CD4-positive, alpha-beta memory T cell (primary cell): ENCODE measurements at regions not wholly inside any gene's neighbourhood (a gene's known extent, or its start where the extent isn't known, plus 50 kb on each side); places are given as distances from the start of the nearest gene placed in this dataset.

Experiments
- CTCF ChIA-PET: fragments of 350-600 bp; sonication (Branson Sonifier 250); formaldehyde crosslinking; loops from one replicate; lab custom pipeline; 2021; ENCODE audit warnings: inconsistent platforms; ENCODE audit not compliant: partially characterized antibody; lab: Charles Lee
- POLR2A ChIA-PET: fragments of 350-600 bp; sonication (Branson Sonifier 250); formaldehyde crosslinking; loops from one replicate; lab custom pipeline; 2021; ENCODE audit not compliant: partially characterized antibody; lab: Charles Lee
- DNase-seq, 5 donors: peaks; one replicate each; pipeline versions ENCODE4 v3.0.0 to v3.0.0-alpha.2; 2020 to 2022; ENCODE audit warnings: mixed read lengths in 1 of 5
- H3K27ac ChIP-seq: one replicate; pipeline ENCODE4 v1.7.0; 2013; ENCODE audit warnings: low read depth, low read length
- H3K27me3 ChIP-seq: 2 replicates; pipeline ENCODE4 v1.7.0; 2013; ENCODE audit warnings: mild to moderate bottlenecking, low read length, moderate library complexity; ENCODE audit not compliant: insufficient read depth
- H3K36me3 ChIP-seq: 2 replicates; pipeline ENCODE4 v1.7.0; 2013; ENCODE audit warnings: mild to moderate bottlenecking, low read length, moderate library complexity; ENCODE audit not compliant: insufficient read depth
- H3K4me1 ChIP-seq: 2 replicates; pipeline ENCODE4 v1.7.0; 2013; ENCODE audit warnings: mild to moderate bottlenecking, low read length, moderate library complexity; ENCODE audit not compliant: insufficient read depth
- H3K4me3 ChIP-seq, 2 donors: one replicate each; pipeline ENCODE4 v1.7.0; 2013; ENCODE audit warnings: low read length in 2 of 2, mild to moderate bottlenecking in 1 of 2
- H3K9me3 ChIP-seq, 2 donors: one replicate each; pipeline ENCODE4 v1.7.0; 2013; ENCODE audit warnings: low read length in 2 of 2, control low read depth in 1 of 2; ENCODE audit not compliant: control insufficient read depth in 1 of 2
- H3K27ac Mint-ChIP-seq, 7 donors: one replicate each; pipeline ENCODE4 v1.8.0; 2020 to 2021; ENCODE audit warnings: mixed read lengths in 7 of 7, mild to moderate bottlenecking in 6 of 7, inconsistent platforms in 3 of 7, moderate library complexity in 3 of 7
- H3K27me3 Mint-ChIP-seq, 2 donors: one replicate each; pipeline ENCODE4 v1.8.0; 2020 to 2021; ENCODE audit warnings: mixed read lengths in 2 of 2
- H3K36me3 Mint-ChIP-seq, 2 donors: one replicate each; pipeline ENCODE4 v1.8.0; 2020 to 2021; ENCODE audit warnings: mixed read lengths in 2 of 2, inconsistent platforms in 1 of 2, mild to moderate bottlenecking in 1 of 2
- H3K4me1 Mint-ChIP-seq, 4 donors: one replicate each; pipeline ENCODE4 v1.8.0; 2020 to 2021; ENCODE audit warnings: mixed read lengths in 4 of 4, mild to moderate bottlenecking in 1 of 4
- H3K4me3 Mint-ChIP-seq, 8 donors: one replicate each; pipeline ENCODE4 v1.8.0; 2020 to 2021; ENCODE audit warnings: mixed read lengths in 8 of 8, mild to moderate bottlenecking in 7 of 8, moderate library complexity in 6 of 8, inconsistent platforms in 3 of 8
- H3K9me3 Mint-ChIP-seq, 8 donors: one replicate each; pipeline ENCODE4 v1.8.0; 2020 to 2021; ENCODE audit warnings: mixed read lengths in 8 of 8, mild to moderate bottlenecking in 5 of 8, inconsistent platforms in 3 of 8, moderate library complexity in 1 of 8
- intact Hi-C: fragments of 100-400 bp; cut with micrococcal nuclease; formaldehyde crosslinking; loops from one replicate; pipeline ENCODE4 v1.15.1; 2023

- H3K27ac ChIP-seq, result no peak overlapping the region
- no peak overlapping the region for H3K27ac Mint-ChIP-seq
- H3K36me3 ChIP-seq, result no peaks in the 10 kb centered on the region
- no peaks in the 10 kb centered on the region for H3K9me3 Mint-ChIP-seq
- intact Hi-C loops, result no loop called here
- H3K4me1 ChIP-seq, result no peaks in the 10 kb centered on the region
- H3K9me3 ChIP-seq, result peaks cover 0 to 3% of the 10 kb centered on the region in 2 donors
- ChIA-PET POLR2A (no interaction called here), CTCF (no interaction called here)
- H3K36me3 Mint-ChIP-seq, result no peaks in the 10 kb centered on the region
- H3K4me3 Mint-ChIP-seq, result no peak overlapping the region
- DNase-seq, result no peak
- H3K27me3 Mint-ChIP-seq, result no peaks in the 10 kb centered on the region
- no peak overlapping the region for H3K4me3 ChIP-seq
- no peaks in the 10 kb centered on the region for H3K27me3 ChIP-seq
- H3K4me1 Mint-ChIP-seq, result no peaks in the 10 kb centered on the region
Measured at GRCh38 chr1:79355090-79355489, 348.6 kb upstream of the ADGRL4 start.

- DNase-seq, result no peak
- POLR2A ChIA-PET, result no interaction called here
- H3K27me3 Mint-ChIP-seq, result no peaks in the 10 kb centered on the region
- H3K4me3 Mint-ChIP-seq, result no peak overlapping the region
- no peaks in the 10 kb centered on the region for H3K36me3 ChIP-seq
- H3K4me1 ChIP-seq, result no peaks in the 10 kb centered on the region
- no peaks in the 10 kb centered on the region for H3K4me1 Mint-ChIP-seq
- H3K9me3 ChIP-seq, result peaks cover 0 to 3% of the 10 kb centered on the region in 2 donors
- intact Hi-C loops, result no loop called here
- no peak overlapping the region for H3K27ac ChIP-seq
- H3K4me3 ChIP-seq, result no peak overlapping the region
- CTCF ChIA-PET, result interaction anchor here (1.5 kb wide), 1 partner anchor 513 kb away, joined by 3 read pairs; no protein-coding TSS in a partner anchor
- H3K27ac Mint-ChIP-seq, result no peak overlapping the region
- H3K36me3 Mint-ChIP-seq, result no peaks in the 10 kb centered on the region
- no peaks in the 10 kb centered on the region for H3K27me3 ChIP-seq
- no peaks in the 10 kb centered on the region for H3K9me3 Mint-ChIP-seq
Measured at GRCh38 chr1:79353224-79353623, 346.7 kb upstream of the ADGRL4 start.

- intact Hi-C loops, result no loop called here
- Mint-ChIP-seq H3K27ac (no peak overlapping the region), H3K27me3 (no peaks in the 10 kb centered on the region), H3K9me3 (peaks cover 0 to 6% (median 0%) of the 10 kb centered on the region in 8 donors), H3K36me3 (no peaks in the 10 kb centered on the region), H3K4me3 (no peak overlapping the region), H3K4me1 (no peaks in the 10 kb centered on the region)
- POLR2A ChIA-PET, result no interaction called here
- DNase-seq, result no peak
- Histone ChIP-seq H3K36me3 (no peaks in the 10 kb centered on the region), H3K9me3 (no peaks in the 10 kb centered on the region), H3K27ac (no peak overlapping the region), H3K27me3 (no peaks in the 10 kb centered on the region), H3K4me3 (no peak overlapping the region), H3K4me1 (no peaks in the 10 kb centered on the region)
- CTCF ChIA-PET, result no interaction called here
Measured at GRCh38 chr1:79326875-79327274, 320.3 kb upstream of the ADGRL4 start.

- CTCF ChIA-PET, result no interaction called here
- POLR2A ChIA-PET, result no interaction called here
- Mint-ChIP-seq H3K27ac (no peak overlapping the region), H3K9me3 (peaks cover 0 to 6% (median 0%) of the 10 kb centered on the region in 8 donors), H3K27me3 (no peaks in the 10 kb centered on the region), H3K36me3 (no peaks in the 10 kb centered on the region), H3K4me3 (no peak overlapping the region), H3K4me1 (no peaks in the 10 kb centered on the region)
- Histone ChIP-seq H3K4me1 (no peaks in the 10 kb centered on the region), H3K27me3 (no peaks in the 10 kb centered on the region), H3K9me3 (no peaks in the 10 kb centered on the region), H3K36me3 (no peaks in the 10 kb centered on the region), H3K27ac (no peak overlapping the region), H3K4me3 (no peak overlapping the region)
- intact Hi-C loops, result no loop called here
- no peak for DNase-seq
Measured at GRCh38 chr1:79325705-79326104, 319.2 kb upstream of the ADGRL4 start.

GRCh38 chr1:79325126-79325525 lies 318.6 kb upstream of the ADGRL4 start:
- Histone ChIP-seq H3K4me1 (no peaks in the 10 kb centered on the region), H3K27me3 (no peaks in the 10 kb centered on the region), H3K4me3 (no peak overlapping the region), H3K9me3 (no peaks in the 10 kb centered on the region), H3K36me3 (no peaks in the 10 kb centered on the region), H3K27ac (no peak overlapping the region)
- ChIA-PET POLR2A (no interaction called here), CTCF (no interaction called here)
- no peaks in the 10 kb centered on the region for H3K27me3 Mint-ChIP-seq
- H3K36me3 Mint-ChIP-seq, result no peaks in the 10 kb centered on the region
- intact Hi-C loops, result no loop called here
- DNase-seq, result no peak
- no peaks in the 10 kb centered on the region for H3K4me1 Mint-ChIP-seq
- no peak overlapping the region for H3K27ac Mint-ChIP-seq
- H3K9me3 Mint-ChIP-seq, result peaks cover 0 to 6% (median 0%) of the 10 kb centered on the region in 8 donors
- no peak overlapping the region for H3K4me3 Mint-ChIP-seq

- Histone ChIP-seq H3K4me3 (no peak overlapping the region), H3K27me3 (no peaks in the 10 kb centered on the region), H3K4me1 (no peaks in the 10 kb centered on the region), H3K27ac (no peak overlapping the region), H3K9me3 (no peaks in the 10 kb centered on the region), H3K36me3 (no peaks in the 10 kb centered on the region)
- intact Hi-C loops, result no loop called here
- ChIA-PET POLR2A (interaction anchor here (0.7 kb wide), 1 partner anchor 169 kb away, joined by 3 read pairs; no protein-coding TSS in a partner anchor), CTCF (no interaction called here)
- no peak for DNase-seq
- no peaks in the 10 kb centered on the region for H3K4me1 Mint-ChIP-seq
- no peak overlapping the region for H3K4me3 Mint-ChIP-seq
- H3K9me3 Mint-ChIP-seq, result peaks cover 0 to 6% (median 0%) of the 10 kb centered on the region in 8 donors
- no peaks in the 10 kb centered on the region for H3K27me3 Mint-ChIP-seq
- H3K36me3 Mint-ChIP-seq, result no peaks in the 10 kb centered on the region
- peak overlapping the region in 1 of 7 donors; percentile 16 for H3K27ac Mint-ChIP-seq
Measured at GRCh38 chr1:79323239-79324025, 316.9 kb upstream of the ADGRL4 start.

- Histone ChIP-seq H3K4me3 (no peak overlapping the region), H3K36me3 (no peaks in the 10 kb centered on the region), H3K27me3 (no peaks in the 10 kb centered on the region), H3K27ac (no peak overlapping the region), H3K4me1 (no peaks in the 10 kb centered on the region), H3K9me3 (no peaks in the 10 kb centered on the region)
- Mint-ChIP-seq H3K27me3 (no peaks in the 10 kb centered on the region), H3K27ac (no peak overlapping the region), H3K9me3 (peaks cover 0 to 6% (median 0%) of the 10 kb centered on the region in 8 donors), H3K36me3 (no peaks in the 10 kb centered on the region), H3K4me1 (no peaks in the 10 kb centered on the region), H3K4me3 (no peak overlapping the region)
- ChIA-PET POLR2A (interaction anchor here (0.7 kb wide), 1 partner anchor 168 kb away, joined by 3 read pairs; no protein-coding TSS in a partner anchor), CTCF (no interaction called here)
- DNase-seq, result no peak
- intact Hi-C loops, result no loop called here
Measured at GRCh38 chr1:79322511-79323027, 316.0 kb upstream of the ADGRL4 start.
